Activated T-cell treated with anti-CD3 and anti-CD28 coated beads for 48 hours (primary cell): ENCODE measurements at regions not wholly inside any gene's neighbourhood (a gene's known extent, or its start where the extent isn't known, plus 50 kb on each side); places are given as distances from the start of the nearest gene placed in this dataset.
"Not testable (repeated sequence)": the region's sequence is repeated elsewhere in the genome, so short reads cannot be mapped to it uniquely, and the experiment has no call there.

Source experiments
- DNase-seq: peaks from one replicate; pipeline ENCODE4 v3.0.0-alpha.2; 2020; ENCODE audit warnings: low read depth

DNA sequence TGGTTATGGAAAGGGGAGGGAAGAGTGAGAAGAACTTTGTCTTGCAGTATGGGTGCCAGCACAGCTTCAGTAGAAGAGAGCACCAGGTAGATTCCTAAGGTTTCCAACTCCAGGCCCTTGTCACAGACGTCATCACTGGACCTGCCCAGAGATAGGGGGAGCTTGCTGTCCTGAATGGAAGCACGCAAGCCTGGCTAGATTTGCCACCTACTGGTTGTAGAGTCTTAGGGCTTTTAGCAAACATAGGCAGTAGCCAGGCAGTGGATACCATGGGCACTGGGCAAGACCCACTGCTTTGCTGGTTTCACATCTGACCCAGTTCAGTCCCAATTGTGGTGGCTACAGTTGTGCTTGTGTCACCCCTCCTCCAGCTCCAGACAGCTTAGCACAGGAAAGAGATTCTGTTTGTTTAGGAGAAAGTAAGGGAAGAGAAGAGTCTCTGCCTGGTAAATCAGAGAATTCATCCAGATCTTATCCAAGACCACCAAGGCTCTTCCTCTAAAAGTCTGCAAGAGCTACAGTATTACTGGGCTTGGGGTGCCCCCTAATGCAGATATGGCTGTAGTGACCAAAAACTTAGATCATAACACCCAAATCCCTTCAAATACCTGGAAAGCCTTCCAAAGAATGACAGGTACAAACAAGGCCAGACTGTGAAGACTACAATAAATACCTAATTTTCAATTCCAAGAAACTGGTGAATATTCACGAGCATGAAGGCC, 158.9 kb downstream of the HINT1 start:
- DNase-seq = no peak

DNA sequence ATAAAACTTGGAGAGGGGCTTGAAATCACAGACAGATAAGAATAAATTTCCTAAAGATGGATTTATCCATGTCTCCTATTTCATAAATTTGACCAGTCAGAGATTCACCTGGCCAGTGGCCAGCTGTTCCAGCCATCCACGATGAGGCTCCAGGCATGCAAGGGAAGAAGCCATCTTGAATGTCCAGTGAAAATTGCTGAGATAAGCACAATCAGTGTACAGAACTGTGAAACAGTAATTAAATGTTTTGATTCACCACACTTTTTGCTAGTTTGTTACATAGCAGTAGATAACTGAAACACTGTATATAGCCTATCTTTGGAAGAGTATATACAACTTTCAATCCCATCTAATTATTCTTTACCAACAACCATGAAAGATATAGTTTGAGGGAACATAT, 163.5 kb downstream of the HINT1 start:
- no peak for DNase-seq

DNA sequence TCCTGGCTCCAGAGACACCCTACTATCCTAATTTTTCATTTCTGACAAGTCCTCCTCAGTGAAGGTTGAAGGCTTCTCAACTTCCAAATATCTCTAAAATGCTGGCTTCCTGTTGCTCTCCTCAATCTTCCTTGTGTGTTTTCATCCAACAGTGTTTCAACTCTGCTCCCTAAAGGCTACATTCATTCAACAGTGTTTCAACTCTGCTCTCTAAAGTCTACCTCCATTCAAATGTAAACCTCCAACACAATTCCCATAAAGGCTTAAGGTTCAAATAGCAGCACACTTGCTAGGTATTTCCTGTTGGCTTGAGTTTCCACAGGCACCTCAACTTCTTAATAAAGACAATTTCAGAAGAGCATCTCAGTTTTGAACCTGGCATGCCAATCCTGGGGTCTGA, 164.8 kb downstream of the HINT1 start:
- no peak for DNase-seq

DNA sequence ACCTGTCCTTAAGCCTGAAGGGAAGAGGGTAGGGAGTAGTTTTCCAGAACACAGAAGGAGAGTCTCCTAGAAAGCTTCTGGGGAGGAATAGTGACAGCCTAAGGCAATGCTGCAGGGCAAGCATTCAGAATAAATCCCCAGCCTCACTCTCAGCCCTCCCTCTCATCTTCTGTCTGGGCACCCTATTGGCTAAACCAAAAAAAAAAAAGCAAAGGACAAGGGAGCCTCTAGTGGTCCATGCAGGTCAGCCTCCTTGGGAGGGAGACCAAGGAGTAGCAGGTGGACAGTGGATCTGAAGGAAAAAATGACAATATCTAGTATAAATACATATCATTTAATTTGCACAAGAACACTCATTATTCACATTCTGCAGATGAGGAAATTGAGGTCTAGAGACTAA, 168.3 kb downstream of the HINT1 start:
- not testable (repeated sequence) for DNase-seq

DNA sequence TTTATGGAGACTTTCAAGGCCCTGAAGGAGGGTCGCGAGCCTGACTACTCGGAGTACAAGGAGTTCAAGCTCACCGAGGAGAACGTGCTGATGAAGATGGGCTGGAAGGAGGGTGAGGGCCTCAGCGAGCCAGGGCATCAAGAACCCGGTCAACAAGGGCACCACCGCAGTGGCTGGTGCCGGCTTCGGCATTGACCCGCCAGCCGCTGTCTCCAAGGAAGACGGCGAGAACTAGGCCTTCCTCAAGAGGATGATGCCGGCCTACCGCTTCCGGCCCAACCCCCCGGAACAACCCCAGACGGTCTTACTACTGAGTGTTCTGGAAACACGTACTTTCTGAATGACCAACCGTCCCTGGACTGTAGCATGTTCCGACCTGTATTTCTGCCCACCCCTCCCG, 169.2 kb downstream of the HINT1 start:
- DNase-seq = no peak

DNA sequence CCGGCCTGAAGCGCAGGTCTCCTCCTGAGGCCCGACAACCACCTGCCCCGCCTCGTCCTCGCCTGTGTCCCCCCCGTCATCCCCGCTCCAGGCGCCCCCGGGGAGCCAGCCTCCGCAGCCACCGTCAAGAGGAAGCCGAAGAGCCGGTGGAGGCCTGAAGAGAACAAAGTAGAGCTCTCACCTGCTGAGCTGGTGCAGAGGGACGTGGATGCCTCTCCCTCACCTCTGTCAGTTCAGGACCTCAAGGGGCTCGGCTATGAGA, 169.9 kb downstream of the HINT1 start:
- no peak for DNase-seq

DNA sequence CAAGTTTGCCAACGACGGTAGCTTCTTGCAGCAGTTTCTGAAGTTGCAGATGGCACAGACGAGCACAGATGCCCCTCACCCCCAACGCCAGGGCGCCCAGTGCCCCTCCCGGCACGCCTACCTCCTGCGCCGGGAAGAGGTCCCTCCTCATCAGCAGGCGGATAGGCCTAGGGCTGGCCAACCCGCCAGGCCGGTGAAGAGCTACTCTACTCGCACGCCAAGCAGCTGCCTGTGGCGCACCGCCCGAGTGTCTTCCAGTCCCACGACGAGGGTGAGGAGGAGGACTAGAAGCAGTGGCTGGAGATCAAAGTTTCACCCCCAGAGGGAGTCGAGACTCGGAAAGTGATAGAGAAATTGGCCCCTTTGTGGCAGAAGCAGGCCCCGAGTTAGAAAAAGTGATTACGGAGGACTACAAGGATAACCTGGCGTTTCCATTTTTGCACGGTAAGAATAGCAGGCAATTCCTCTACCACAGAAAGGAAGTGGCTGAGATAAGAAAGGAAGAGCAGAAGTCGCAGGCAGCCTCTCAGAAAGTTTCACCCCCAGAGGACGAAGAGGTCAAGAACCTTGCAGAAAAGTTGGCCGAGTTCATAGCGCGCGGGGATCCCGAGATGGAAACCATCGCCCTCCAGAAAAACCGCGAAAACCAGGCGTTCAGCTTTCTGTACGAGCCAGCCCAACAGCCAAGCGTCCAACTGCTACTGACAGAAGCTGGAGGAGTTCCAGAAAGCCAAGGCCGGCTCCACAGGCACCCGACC, 170.4 kb downstream of the HINT1 start:
- no peak for DNase-seq

DNA sequence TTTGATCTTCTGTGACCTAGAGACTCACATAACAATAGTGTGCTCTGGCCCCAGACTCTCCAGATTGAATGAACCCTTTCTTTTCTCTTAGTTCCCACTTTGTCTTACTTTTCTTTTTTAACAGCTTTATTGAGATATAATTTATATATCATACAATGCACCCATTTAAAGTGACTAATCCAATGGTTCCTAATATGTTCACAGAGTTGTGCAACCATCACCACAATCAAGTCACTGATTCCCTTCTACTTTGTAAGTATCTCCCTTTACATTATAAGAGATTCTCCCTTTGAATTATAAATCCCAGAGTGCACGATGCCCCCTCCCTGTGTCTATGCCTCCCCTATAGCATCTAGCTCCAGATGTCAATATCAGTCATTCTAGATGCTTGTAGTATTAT, 172.4 kb downstream of the HINT1 start:
- DNase-seq = no peak

DNA sequence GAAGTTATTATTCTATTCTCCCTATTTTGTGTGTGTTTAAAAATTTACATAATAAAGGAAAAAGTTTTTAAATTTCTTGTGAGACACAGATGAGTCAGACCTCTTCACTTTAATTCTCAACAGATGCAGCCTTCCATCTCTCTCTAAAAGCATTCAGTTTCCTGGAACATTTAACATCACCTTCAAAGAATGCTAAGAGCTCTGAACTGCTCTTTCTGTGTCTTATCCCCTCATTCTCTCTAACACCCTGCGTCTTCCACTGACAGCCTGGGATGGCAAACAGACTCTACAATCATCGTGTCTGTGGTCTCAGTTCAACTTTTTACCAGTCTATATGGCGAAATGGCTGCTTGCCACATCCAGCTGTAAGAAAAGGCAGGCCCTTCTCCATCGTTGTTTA, 173.0 kb downstream of the HINT1 start:
- DNase-seq = no peak

DNA sequence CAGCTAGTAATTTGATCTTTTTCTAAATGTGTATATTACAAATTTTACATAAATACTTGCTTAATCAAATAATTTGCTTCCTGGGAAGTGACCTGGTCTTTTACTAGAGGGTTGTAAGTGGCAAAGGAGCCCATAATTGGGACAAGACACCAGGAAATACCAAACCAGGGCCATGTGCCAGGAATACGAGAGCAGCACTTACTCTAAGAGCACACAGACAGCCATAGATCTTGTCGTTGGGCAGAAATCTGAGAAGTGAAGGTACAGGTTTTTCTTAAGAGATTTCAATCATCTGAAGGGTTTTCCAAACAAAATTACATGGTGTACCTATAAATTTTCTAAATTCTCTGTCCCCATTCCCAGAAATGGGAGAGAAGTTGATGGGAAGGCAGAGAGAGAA, 179.3 kb downstream of the HINT1 start:
- no peak for DNase-seq

DNA sequence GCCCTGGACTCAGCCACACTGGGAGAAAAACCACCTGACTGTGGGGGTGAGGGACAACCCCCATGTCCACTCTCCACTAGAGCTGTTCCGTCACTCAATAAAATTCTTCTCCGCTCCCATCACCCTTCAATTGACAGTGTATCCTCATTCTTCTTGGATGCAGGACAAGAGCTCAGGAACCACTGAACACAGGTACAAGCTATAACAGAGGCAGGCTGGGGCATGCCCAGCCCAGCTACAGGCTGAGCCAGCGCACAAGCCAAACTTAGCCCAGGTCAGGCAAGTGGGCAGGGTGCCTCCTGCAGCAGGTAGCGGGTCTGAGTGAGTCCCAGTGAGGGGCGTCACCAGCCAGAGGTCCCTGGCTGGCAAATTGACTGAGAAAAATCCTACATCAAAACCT, 183.4 kb downstream of the HINT1 start:
- no peak for DNase-seq

DNA sequence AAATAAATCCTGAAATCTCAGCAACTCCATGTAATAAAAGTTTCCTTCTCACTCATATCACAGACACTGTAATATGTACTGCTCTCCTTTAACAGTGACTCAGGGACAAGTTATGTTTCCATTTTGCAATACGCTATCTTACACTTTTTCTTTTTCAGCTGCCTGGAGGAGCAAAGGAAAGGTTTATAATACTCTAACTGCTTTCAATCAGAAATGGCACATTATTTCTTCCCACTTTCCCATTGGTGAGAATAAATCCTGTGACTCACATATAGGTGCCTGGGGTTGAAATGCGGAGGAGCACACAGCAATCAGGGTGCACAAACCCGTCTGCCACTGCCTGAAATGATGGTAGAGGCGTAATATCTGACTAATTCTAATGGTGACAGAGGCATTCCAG, 186.6 kb downstream of the HINT1 start:
- no peak for DNase-seq

DNA sequence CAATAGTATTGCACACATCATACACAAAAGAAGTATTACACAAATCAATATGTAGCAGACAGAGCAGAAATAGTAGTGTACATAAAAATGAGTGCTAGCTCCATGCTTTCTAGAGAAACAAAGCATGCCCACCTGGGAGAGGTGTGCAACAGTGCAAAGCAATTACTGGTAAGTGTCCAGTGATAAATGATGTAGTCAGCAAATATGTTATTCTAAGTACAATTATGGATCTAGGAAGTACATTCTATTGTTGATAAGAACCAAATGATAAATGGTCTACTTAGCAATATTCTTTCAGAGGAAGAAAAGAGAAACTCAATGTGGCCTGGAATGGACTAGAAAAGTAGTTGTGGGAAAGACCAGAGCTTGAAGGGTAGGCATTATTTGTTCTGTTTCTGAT, 188.6 kb downstream of the HINT1 start:
- no peak for DNase-seq

DNA sequence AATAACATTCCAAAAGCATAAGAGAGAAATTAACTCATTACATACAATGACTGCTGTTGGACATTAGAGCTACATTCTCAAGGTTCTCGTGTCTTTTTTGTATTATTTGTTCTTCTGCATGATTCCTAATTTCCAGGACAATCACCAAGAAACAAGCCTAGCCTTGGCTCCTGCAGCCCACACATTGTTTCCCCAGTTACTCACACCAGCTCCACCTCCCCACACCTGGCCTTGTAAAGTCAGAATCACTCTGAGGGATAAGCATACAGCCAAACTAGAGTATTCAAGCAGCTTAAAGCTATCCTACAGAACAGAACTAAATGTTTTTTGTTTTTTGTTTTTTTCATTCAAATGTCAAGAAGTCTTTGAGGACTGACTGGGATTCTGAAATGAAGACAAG, 189.2 kb downstream of the HINT1 start:
- no peak for DNase-seq

DNA sequence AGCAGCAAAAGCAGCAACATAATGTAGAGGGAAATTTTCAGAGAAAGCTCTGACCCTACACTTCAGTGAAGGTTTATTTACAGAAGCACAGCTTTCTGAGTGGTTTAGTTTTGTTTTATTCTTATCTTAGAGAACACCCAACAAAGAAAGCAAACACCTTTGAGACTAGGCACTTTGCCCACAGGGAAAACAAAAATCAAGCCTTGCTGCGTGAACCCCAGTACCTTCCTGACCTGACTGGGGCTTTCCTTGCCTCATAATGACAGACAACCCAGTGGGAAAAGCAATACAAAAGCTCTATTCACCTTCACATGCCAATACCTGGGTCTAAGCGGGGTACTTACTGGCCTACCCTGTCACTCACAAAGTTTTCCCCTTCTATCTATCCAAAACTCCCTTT, 189.8 kb downstream of the HINT1 start:
- DNase-seq = no peak

DNA sequence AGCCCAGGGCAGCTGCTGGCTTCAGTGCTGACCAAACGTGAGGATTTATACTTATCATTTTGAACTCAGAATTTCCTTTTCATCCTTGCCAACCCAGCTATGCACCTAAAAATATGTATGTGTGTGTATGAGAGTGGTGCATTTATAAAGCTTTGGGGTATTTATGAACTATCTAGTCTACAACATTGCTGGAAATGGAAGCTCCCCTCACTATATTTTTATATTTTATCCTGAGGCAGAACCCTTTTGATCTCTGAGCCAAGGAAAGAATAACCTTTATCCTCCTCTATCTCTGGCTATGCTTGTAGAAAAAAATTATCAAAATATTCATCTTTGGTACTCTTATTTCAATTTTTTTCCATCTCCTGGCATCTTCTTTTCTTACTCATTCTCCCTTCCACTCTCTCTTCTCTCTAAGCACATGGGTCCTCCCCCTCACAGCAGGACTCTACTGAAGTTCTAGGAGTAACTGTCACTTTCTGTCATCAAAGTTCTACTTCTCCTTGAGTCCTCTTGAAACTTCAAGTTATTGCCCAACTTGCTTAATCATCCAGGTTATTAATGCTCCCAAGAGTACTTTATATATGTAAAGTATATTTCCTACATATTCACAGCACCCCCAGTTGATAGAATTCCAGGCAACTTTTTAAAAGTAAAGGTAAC, 190.9 kb downstream of the HINT1 start:
- no peak for DNase-seq

DNA sequence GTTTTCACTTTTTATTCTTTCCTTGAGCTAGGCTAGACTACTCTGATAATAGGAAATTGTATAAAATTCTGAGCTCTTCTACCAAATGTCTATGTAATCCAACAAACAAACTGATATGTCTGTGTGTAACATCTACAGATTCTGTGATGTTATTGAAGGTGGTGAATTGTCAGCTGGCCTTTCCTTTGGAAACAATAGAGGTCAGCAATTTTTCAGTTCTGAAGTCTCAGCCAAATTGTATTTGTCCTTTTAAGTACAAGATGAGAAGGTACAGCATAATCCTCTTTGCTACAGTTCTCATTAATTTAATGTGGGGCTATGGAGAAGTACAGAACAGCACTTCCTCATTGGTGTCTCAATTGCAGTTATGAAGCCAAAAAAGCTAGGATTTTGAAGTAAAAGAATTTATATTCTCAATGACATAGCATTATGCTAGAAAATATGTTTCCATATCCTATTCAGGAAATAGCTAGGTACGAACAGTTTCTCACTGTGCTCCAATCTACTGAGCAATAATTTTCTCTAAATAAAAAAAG, 198.0 kb downstream of the HINT1 start:
- DNase-seq = no peak

DNA sequence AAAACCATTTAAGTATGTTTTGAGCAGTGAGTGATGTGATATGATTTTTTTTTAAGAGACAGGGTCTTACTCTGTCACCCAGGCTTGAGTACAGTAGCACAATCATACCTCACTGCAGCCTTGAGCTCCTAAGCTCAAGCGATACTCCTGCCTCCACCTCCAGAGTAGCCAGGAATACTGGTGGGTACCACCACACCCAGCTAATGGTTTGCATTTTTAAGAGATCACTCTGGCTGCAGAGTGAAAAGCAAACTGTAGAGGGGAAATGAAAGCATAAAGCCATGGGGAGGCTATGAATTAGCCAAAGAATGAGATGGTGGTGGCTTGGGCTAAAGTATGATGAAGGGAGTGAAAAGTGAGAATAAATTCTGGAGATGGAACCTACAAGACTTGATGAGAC, 199.1 kb downstream of the HINT1 start:
- no peak for DNase-seq

DNA sequence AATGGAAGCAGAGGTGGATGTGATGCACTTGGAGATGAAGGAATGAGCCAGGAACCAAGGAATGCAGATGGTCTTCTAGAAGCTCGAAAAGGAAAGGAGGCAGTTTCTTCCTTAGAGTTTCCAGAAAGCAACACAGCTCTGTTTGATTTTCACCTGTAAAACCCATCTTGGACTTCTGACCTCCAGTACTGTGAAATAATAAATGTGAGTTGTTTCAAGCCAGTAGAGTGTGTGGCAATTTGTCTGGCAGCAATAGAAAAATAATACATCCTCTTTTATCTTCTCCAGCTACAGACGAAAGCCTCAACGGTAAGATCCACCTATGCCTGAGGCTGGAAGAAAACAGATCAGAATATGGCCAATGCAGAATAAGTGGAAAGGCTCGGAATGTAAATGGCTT, 199.7 kb downstream of the HINT1 start:
- DNase-seq = no peak

DNA sequence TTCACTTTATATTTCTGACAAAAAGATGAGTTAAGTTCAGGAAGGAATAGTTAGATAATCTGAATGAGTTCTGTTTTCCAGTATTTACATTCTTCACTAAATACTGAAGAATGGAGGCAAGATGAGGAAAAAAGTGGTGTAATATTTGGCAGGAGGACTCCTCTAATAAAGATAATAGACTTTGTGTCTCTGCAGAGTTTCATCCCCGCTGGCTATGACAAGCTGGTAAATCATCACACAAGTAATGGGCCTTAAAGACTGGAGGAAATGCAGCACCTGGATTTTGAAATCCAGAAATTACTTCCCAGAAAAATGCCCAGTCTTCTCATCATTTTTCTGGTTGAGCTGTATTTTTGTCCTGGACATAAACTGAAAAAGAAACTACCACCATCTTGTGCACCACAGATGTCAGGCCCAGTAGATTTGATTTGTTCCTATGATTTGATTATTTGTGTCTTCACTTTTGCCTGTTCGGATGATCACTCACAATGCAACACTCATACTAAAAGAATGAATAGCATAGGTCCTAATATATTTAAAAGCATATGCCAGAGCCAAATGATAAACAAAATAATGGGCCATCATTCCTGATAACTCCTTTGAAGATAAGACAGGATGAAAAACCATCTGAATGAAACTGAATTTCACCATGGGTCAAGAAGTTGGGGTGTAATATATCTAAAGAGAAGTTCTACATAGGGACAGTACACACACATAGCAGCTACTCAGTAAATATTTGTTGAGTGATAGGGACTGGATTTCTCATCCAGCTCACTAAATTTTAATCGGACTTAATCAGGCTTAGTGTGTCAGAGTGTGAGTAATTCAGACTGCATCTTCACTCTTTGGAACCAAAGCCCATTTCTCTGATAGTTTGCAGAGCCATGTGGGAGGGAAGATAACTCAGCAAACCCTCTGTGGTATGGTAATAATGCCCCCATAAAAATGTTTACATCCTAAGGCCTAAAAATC, 200.5 kb downstream of the HINT1 start:
- DNase-seq = no peak

DNA sequence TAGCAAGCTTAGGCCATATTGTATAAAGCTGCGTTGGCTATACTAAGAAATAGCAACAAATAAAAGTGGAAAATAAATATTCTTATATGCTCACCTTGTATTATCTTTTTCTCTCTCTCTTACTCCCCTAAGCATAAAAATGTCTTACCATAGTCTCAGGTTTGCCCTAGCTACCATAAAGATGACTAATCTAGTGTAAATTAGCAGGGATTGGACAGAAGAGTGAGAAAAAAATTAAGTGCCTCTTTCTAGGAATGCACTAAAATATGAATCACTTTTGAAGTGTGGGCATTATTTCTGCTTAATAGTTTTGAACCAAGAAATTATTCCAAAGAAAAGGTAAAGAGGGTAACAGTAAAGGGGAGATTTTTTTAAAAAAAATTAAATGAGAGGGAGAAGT, 201.3 kb downstream of the HINT1 start:
- DNase-seq = no peak

DNA sequence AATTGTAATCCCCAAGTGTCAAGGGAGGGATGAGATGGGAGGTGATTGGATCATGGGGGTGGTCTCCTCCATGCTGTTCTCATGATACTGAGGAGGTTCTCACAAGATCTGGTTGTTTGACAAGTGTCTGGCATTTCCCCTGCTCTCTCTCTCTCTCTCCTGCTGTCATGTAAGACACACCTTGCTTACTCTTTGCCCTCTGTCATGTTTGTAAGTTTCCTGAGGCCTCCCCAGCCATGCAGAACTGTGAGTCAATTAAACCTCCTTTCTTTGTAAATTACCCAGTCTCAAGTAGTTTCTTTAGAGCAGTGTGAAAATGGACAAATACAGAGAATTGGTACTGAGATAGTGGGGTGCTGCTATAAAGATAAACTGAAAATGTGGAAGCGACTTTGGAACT, 207.9 kb downstream of the HINT1 start:
- no peak for DNase-seq
